H1 (cell line): ENCODE measurements at regions not wholly inside any gene's neighbourhood (a gene's known extent, or its start where the extent isn't known, plus 50 kb on each side); places are given as distances from the start of the nearest gene placed in this dataset.

Source experiments
- CTCF ChIA-PET: fragments of 300-600 bp; sonication (Branson Sonifier 250); formaldehyde crosslinking; loops from one replicate; lab custom pipeline; 2021; ENCODE audit not compliant: partially characterized antibody; lab: Charles Lee
- POLR2A ChIA-PET: fragments of 300-600 bp; sonication (Branson Sonifier 250); formaldehyde crosslinking; loops from one replicate; lab custom pipeline; 2021; ENCODE audit warnings: inconsistent platforms; ENCODE audit not compliant: partially characterized antibody; lab: Charles Lee
- DNase-seq, 2 experiments: peaks; one replicate each; pipeline versions ENCODE4 v3.0.0 to v3.0.0-alpha.2; 2010 to 2022; ENCODE audit warnings: low spot score in 2 of 2, low read depth in 1 of 2, mixed read lengths in 1 of 2
- FAIRE-seq: peaks from 2 replicates; lab custom pipeline; 2011; peaks lifted over from hg19 to GRCh38; lab: Jason Lieb, UNC
- H2AFZ ChIP-seq: 2 replicates; pipeline ENCODE4 v1.8.1; 2012; ENCODE audit warnings: low read length, inconsistent platforms
- H2AK5ac ChIP-seq: 2 replicates; pipeline ENCODE4 v1.6.1; 2013; ENCODE audit warnings: low read depth, low read length
- H2BK120ac ChIP-seq: replicated peaks from 2 replicates; pipeline ENCODE3; 2013; ENCODE audit warnings: low read depth, low read length, inconsistent platforms
- H2BK12ac ChIP-seq: 2 replicates; pipeline ENCODE4 v1.6.1; 2013; ENCODE audit warnings: low read depth, low read length
- H2BK15ac ChIP-seq: 2 replicates; pipeline ENCODE4 v1.6.1; 2013; ENCODE audit warnings: low read length
- H2BK20ac ChIP-seq: 2 replicates; pipeline ENCODE4 v1.6.1; 2013; ENCODE audit warnings: low read length
- H2BK5ac ChIP-seq: 2 replicates; pipeline ENCODE4 v1.6.1; 2013; ENCODE audit warnings: low read depth, low read length
- H3K14ac ChIP-seq: 2 replicates; pipeline ENCODE4 v1.6.1; 2013; ENCODE audit warnings: inconsistent platforms; ENCODE audit not compliant: insufficient read length
- H3K18ac ChIP-seq: 2 replicates; pipeline ENCODE4 v1.6.1; 2013; ENCODE audit warnings: low read length; ENCODE audit errors: extremely low read depth
- H3K23ac ChIP-seq: 2 replicates; pipeline ENCODE4 v1.6.1; 2013; ENCODE audit warnings: inconsistent platforms; ENCODE audit not compliant: insufficient read length
- H3K23me2 ChIP-seq: 2 replicates; pipeline ENCODE4 v1.6.1; 2013; ENCODE audit warnings: low read depth, low read length
- H3K27ac ChIP-seq: 2 replicates; pipeline ENCODE4 v1.6.1; 2011; ENCODE audit warnings: low read depth, low read length, inconsistent platforms
- H3K27me3 ChIP-seq, 4 experiments: replicated peaks in 1 of 4; 1 replicate in 1 of 4; 2 replicates in 3 of 4; pipeline versions ENCODE4 v1.6.1 to v1.8.1; 2011 to 2013; ENCODE audit warnings: low read length in 3 of 4, mild to moderate bottlenecking in 3 of 4, inconsistent platforms in 2 of 4, mixed read lengths in 2 of 4, moderate library complexity in 1 of 4; ENCODE audit not compliant: control insufficient read depth in 3 of 4, insufficient read depth in 3 of 4; ENCODE audit errors: extremely low read depth in 1 of 4
- H3K36me3 ChIP-seq, 4 experiments: 2 replicates each; pipeline versions ENCODE4 v1.6.1 to v1.8.1; 2011 to 2013; ENCODE audit warnings: mild to moderate bottlenecking in 4 of 4, low read length in 3 of 4, moderate library complexity in 2 of 4, control low read depth in 1 of 4, inconsistent platforms in 1 of 4; ENCODE audit not compliant: insufficient read depth in 4 of 4, control insufficient read depth in 2 of 4
- H3K4ac ChIP-seq: replicated peaks from 2 replicates; pipeline ENCODE3; 2013; ENCODE audit warnings: low read length, low read depth, mixed read lengths, inconsistent platforms; ENCODE audit not compliant: insufficient read length
- H3K4me1 ChIP-seq, 4 experiments: replicated peaks in 1 of 4; 1 replicate in 1 of 4; 2 replicates in 3 of 4; pipeline versions ENCODE4 v1.6.1 to v1.8.1; 2011 to 2013; ENCODE audit warnings: low read length in 3 of 4, inconsistent platforms in 2 of 4, mixed read lengths in 1 of 4; ENCODE audit not compliant: insufficient read depth in 4 of 4, control insufficient read depth in 3 of 4
- H3K4me2 ChIP-seq, 2 experiments: 2 replicates each; pipeline versions ENCODE4 v1.6.1 to v1.8.1; 2011 to 2013; ENCODE audit warnings: low read depth in 2 of 2, low read length in 2 of 2, control low read depth in 1 of 2, inconsistent platforms in 1 of 2, mild to moderate bottlenecking in 1 of 2; ENCODE audit not compliant: insufficient read depth in 1 of 2
- H3K4me3 ChIP-seq, 4 experiments: fragments of 200-600, 300-600 bp in 1 of 4; sonication (generic), shearing (Covaris generic), sonication (Bioruptor Twin) in 1 of 4; 2 replicates each; pipeline versions ENCODE4 v1.5.1 to v1.8.1; 2011 to 2016; ENCODE audit warnings: low read length in 4 of 4, low read depth in 3 of 4, control low read depth in 2 of 4, inconsistent platforms in 2 of 4, mild to moderate bottlenecking in 2 of 4, mixed read lengths in 1 of 4, moderate library complexity in 1 of 4; ENCODE audit not compliant: insufficient read depth in 2 of 4; ENCODE audit errors: extremely low read depth in 1 of 4
- H3K56ac ChIP-seq: replicated peaks from 2 replicates; pipeline ENCODE3; 2013; ENCODE audit warnings: low read depth, mild to moderate bottlenecking, mixed read lengths, low read length, inconsistent platforms; ENCODE audit not compliant: insufficient read length
- H3K79me1 ChIP-seq: 2 replicates; pipeline ENCODE4 v1.6.1; 2013; ENCODE audit warnings: low read depth, low read length, control low read depth
- H3K79me2 ChIP-seq, 2 experiments: 2 replicates each; pipeline versions ENCODE4 v1.6.1 to v1.8.1; 2012 to 2013; ENCODE audit warnings: low read length in 2 of 2, mild to moderate bottlenecking in 2 of 2, inconsistent platforms in 1 of 2; ENCODE audit not compliant: insufficient read depth in 2 of 2, control insufficient read depth in 1 of 2
- H3K9ac ChIP-seq, 4 experiments: replicated peaks in 1 of 4; 1 replicate in 1 of 4; 2 replicates in 3 of 4; pipeline versions ENCODE4 v1.6.1 to v1.8.1; 2011 to 2013; ENCODE audit warnings: low read depth in 3 of 4, low read length in 3 of 4, control low read depth in 2 of 4, mild to moderate bottlenecking in 2 of 4, moderate library complexity in 2 of 4, inconsistent platforms in 1 of 4; ENCODE audit errors: extremely low read depth in 1 of 4
- H3K9me3 ChIP-seq, 2 experiments: 2 replicates each; pipeline versions ENCODE4 v1.6.1 to v1.8.1; 2012 to 2013; ENCODE audit warnings: mild to moderate bottlenecking in 2 of 2, moderate library complexity in 2 of 2, control low read depth in 1 of 2, inconsistent platforms in 1 of 2, low read depth in 1 of 2, low read length in 1 of 2, mixed read lengths in 1 of 2; ENCODE audit not compliant: insufficient read depth in 2 of 2
- H4K20me1 ChIP-seq, 2 experiments: replicated peaks in 1 of 2; 2 replicates each; pipeline versions ENCODE3 to v1.8.1; 2011 to 2013; ENCODE audit warnings: inconsistent platforms in 2 of 2, low read length in 2 of 2, mild to moderate bottlenecking in 1 of 2; ENCODE audit not compliant: insufficient read depth in 2 of 2, control insufficient read depth in 1 of 2
- H4K5ac ChIP-seq: 2 replicates; pipeline ENCODE4 v1.6.1; 2013; ENCODE audit warnings: low read length, low read depth, mixed read lengths, inconsistent platforms; ENCODE audit not compliant: insufficient read length
- H4K8ac ChIP-seq: 2 replicates; pipeline ENCODE4 v1.8.0; 2013; ENCODE audit warnings: mild to moderate bottlenecking, moderate library complexity, low read length, inconsistent platforms; ENCODE audit not compliant: insufficient read depth; ENCODE audit errors: extremely low read depth
- H4K91ac ChIP-seq: replicated peaks from 2 replicates; pipeline ENCODE3; 2013; ENCODE audit warnings: low read length, mixed read lengths, inconsistent platforms; ENCODE audit not compliant: insufficient read length
- CBX5 ChIP-seq: fragments of 300-800, 300-1000 bp; sonication (generic); IDR thresholded peaks from 2 replicates; pipeline ENCODE4 v1.7.1; 2016; ENCODE audit warnings: antibody characterized with exemption, low read length, low read depth
- CHD1 ChIP-seq: IDR thresholded peaks from 2 replicates; pipeline ENCODE4 v1.6.1; 2012; ENCODE audit warnings: low read depth, low read length, improper control_type of control experiment
- HDAC6 ChIP-seq: IDR thresholded peaks from one replicate; pipeline ENCODE4 v1.7.1; 2012; ENCODE audit warnings: low read depth, mild to moderate bottlenecking, inconsistent platforms, low read length, moderate library complexity
- RFX5 ChIP-seq: IDR thresholded peaks from 2 replicates; pipeline ENCODE4 v1.6.1; 2011; ENCODE audit warnings: low read depth, low read length, improper control_type of control experiment, borderline replicate concordance
- SP1 ChIP-seq: IDR thresholded peaks from 2 replicates; pipeline ENCODE4 v1.6.1; 2011; ENCODE audit warnings: low read depth, low read length
- TAF7 ChIP-seq: optimal IDR thresholded peaks from 2 replicates; pipeline ENCODE3; 2011; ENCODE audit warnings: low read depth, mild to moderate bottlenecking, inconsistent platforms, low read length, moderate library complexity, borderline replicate concordance
- TEAD4 ChIP-seq: IDR thresholded peaks from 2 replicates; pipeline ENCODE4 v1.6.1; 2012; ENCODE audit warnings: low read depth, low read length, inconsistent platforms, mixed read lengths
- WGBS, 2 experiments: shearing (Covaris generic) in 1 of 2; methylation state at CpG; one replicate each; pipeline versions ENCODE4 v1.1.6 to v1.1.7; 2013 to 2015; ENCODE audit warnings: low lambda C conversion rate in 2 of 2, mixed read lengths in 2 of 2, inconsistent platforms in 1 of 2, low coverage in 1 of 2, missing lambda C conversion rate in 1 of 2; ENCODE audit not compliant: insufficient replicate concordance in 2 of 2, insufficient coverage in 1 of 2, insufficient read length in 1 of 2; ENCODE audit errors: extremely low coverage in 1 of 2, missing lambda C conversion rate in 1 of 2; 5-methylcytosine and 5-hydroxymethylcytosine counted together
- TF ChIP-seq, protein P1 (sequence below): IDR thresholded peaks from 2 replicates; pipeline ENCODE4 v1.6.1; 2011; ENCODE audit warnings: low read depth, mild to moderate bottlenecking, low read length; ENCODE audit not compliant: insufficient read depth

- H3K9me3 ChIP-seq = no peaks in the 10 kb centered on the region
- H2AFZ ChIP-seq = no peak overlapping the region
- H4K20me1 ChIP-seq = no peaks in the 10 kb centered on the region
- ChIA-PET POLR2A (no interaction called here), CTCF (no interaction called here)
- H3K23ac ChIP-seq = no peak overlapping the region
- H3K36me3 ChIP-seq = no peaks in the 10 kb centered on the region
- no peak overlapping the region for H3K4ac ChIP-seq
- no peak overlapping the region for H2AK5ac ChIP-seq
- no peak for DNase-seq
- no peaks in the 10 kb centered on the region for H3K23me2 ChIP-seq
- no peak overlapping the region for H4K91ac ChIP-seq
- WGBS, 2 experiments = 100% methylated on average over 1 of the region's 1 CpG; no CpG with 5 or more reads in 1 of the 2 experiments
- no peaks in the 10 kb centered on the region for H3K4me1 ChIP-seq
- no peaks in the 10 kb centered on the region for H3K79me1 ChIP-seq
- TF ChIP-seq, protein P1, sequence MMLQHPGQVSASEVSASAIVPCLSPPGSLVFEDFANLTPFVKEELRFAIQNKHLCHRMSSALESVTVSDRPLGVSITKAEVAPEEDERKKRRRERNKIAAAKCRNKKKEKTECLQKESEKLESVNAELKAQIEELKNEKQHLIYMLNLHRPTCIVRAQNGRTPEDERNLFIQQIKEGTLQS = no peak
- TF ChIP-seq SP1 (no peak), CBX5 (no peak), TEAD4 (no peak), HDAC6 (no peak), TAF7 (no peak), RFX5 (no peak), CHD1 (no peak)
- H3K18ac ChIP-seq = no peak overlapping the region
- no peak overlapping the region for H4K5ac ChIP-seq
- H3K4me3 ChIP-seq = no peak overlapping the region
- no peak overlapping the region for H3K56ac ChIP-seq
- H3K79me2 ChIP-seq = no peaks in the 10 kb centered on the region
- no peak overlapping the region for H3K9ac ChIP-seq
- no peak overlapping the region for H2BK5ac ChIP-seq
- H2BK12ac ChIP-seq = no peak overlapping the region
- H3K27ac ChIP-seq = no peak overlapping the region
- FAIRE-seq = no peak
- no peak overlapping the region for H2BK120ac ChIP-seq
- H3K14ac ChIP-seq = no peak overlapping the region
- H2BK15ac ChIP-seq = no peak overlapping the region
- H3K27me3 ChIP-seq = no peaks in the 10 kb centered on the region
- no peak overlapping the region for H4K8ac ChIP-seq
- no peak overlapping the region for H3K4me2 ChIP-seq
- no peak overlapping the region for H2BK20ac ChIP-seq
Observed at GRCh38 chr20:55746723-55747122, 258.6 kb downstream of the CBLN4 start.
